B cell (primary cell): ENCODE measurements at regions not wholly inside any gene's neighbourhood (a gene's known extent, or its start where the extent isn't known, plus 50 kb on each side); places are given as distances from the start of the nearest gene placed in this dataset.

ENCODE experiments used
- ATAC-seq: fragments of 200-7000 bp; cut with Tn5 transposase; one replicate; pipeline ENCODE4 v1.10.0; 2021; ENCODE audit warnings: low read depth, mild to moderate bottlenecking, moderate number of reproducible peaks, moderate library complexity
- CTCF ChIA-PET: fragments of 350-600 bp; sonication (Branson Sonifier 250); formaldehyde crosslinking; loops from one replicate; lab custom pipeline; 2021; ENCODE audit warnings: antibody characterized with exemption, inconsistent platforms; lab: Charles Lee
- POLR2A ChIA-PET: fragments of 350-600 bp; sonication (Branson Sonifier 250); formaldehyde crosslinking; loops from one replicate; lab custom pipeline; 2021; ENCODE audit warnings: antibody characterized with exemption; lab: Charles Lee
- DNase-seq: peaks from one replicate; pipeline ENCODE4 v3.0.0; 2013
- H2AFZ ChIP-seq: 2 replicates; pipeline ENCODE4 v1.6.1; 2012; ENCODE audit warnings: mild to moderate bottlenecking, low read depth, low read length; ENCODE audit not compliant: insufficient read depth, poor library complexity, severe bottlenecking
- H3K27ac ChIP-seq, 2 donors: 1 replicate in 1 of 2; 2 replicates in 1 of 2; pipeline ENCODE4 v1.5.1; 2012 to 2013; ENCODE audit warnings: low read length in 2 of 2, mild to moderate bottlenecking in 2 of 2, moderate library complexity in 1 of 2
- H3K27me3 ChIP-seq, 4 experiments: fragments of 200-600 bp in 1 of 4; sonication (generic) in 1 of 4; replicated peaks in 1 of 4; 1 replicate in 2 of 4; 2 replicates in 2 of 4; pipeline versions ENCODE4 v1.6.1 to v1.7.0; 2013 to 2016; ENCODE audit warnings: low read length in 3 of 4, mild to moderate bottlenecking in 2 of 4, mixed read lengths in 1 of 4, moderate library complexity in 1 of 4; ENCODE audit not compliant: insufficient read depth in 4 of 4, control insufficient read depth in 3 of 4; ENCODE audit errors: control extremely low read depth in 1 of 4
- H3K36me3 ChIP-seq, 2 experiments: replicated peaks in 1 of 2; 1 replicate in 1 of 2; 2 replicates in 1 of 2; pipeline versions ENCODE4 v1.6.1 to v1.7.1; 2013; ENCODE audit warnings: low read length in 1 of 2; ENCODE audit not compliant: insufficient read depth in 2 of 2, control insufficient read depth in 1 of 2; ENCODE audit errors: control extremely low read depth in 1 of 2, extremely low read depth in 1 of 2
- H3K4me1 ChIP-seq, 2 donors: fragments of 200-600 bp in 1 of 2; sonication (generic) in 1 of 2; 1 replicate in 1 of 2; 2 replicates in 1 of 2; pipeline versions ENCODE4 v1.5.1 to v1.6.1; 2013 to 2017; ENCODE audit warnings: low read length in 2 of 2; ENCODE audit not compliant: control insufficient read depth in 2 of 2, insufficient read depth in 2 of 2
- H3K4me2 ChIP-seq: replicated peaks from 2 replicates; pipeline ENCODE3; 2012; ENCODE audit warnings: mild to moderate bottlenecking, low read depth, low read length; ENCODE audit not compliant: poor library complexity, severe bottlenecking
- H3K4me3 ChIP-seq, 5 experiments: fragments of 200-600 bp in 1 of 5; sonication (generic) in 1 of 5; 1 replicate in 3 of 5; 2 replicates in 2 of 5; pipeline versions ENCODE4 v1.5.1 to v1.7.0; 2011 to 2016; ENCODE audit warnings: low read length in 4 of 5, mild to moderate bottlenecking in 4 of 5, low read depth in 2 of 5, control low read depth in 1 of 5, moderate library complexity in 1 of 5; ENCODE audit not compliant: insufficient read depth in 1 of 5; ENCODE audit errors: control extremely low read depth in 1 of 5, extremely low read depth in 1 of 5
- H3K79me2 ChIP-seq: fragments of 200-600 bp; sonication (generic); one replicate; pipeline ENCODE4 v1.6.0; 2016; ENCODE audit warnings: low read length; ENCODE audit not compliant: control insufficient read depth, insufficient read depth
- H3K9ac ChIP-seq: fragments of 200-600 bp; sonication (generic); 2 replicates; pipeline ENCODE4 v1.6.1; 2017; ENCODE audit warnings: mild to moderate bottlenecking, low read length, moderate library complexity
- H3K9me3 ChIP-seq, 3 donors: one replicate each; pipeline versions ENCODE4 v1.6.1 to v1.7.1; 2013; ENCODE audit warnings: low read length in 2 of 3; ENCODE audit not compliant: control insufficient read depth in 2 of 3, insufficient read depth in 1 of 3; ENCODE audit errors: control extremely low read depth in 1 of 3
- H4K20me1 ChIP-seq: 2 replicates; pipeline ENCODE4 v1.6.0; 2012; ENCODE audit warnings: mild to moderate bottlenecking, low read length; ENCODE audit not compliant: insufficient read depth, control insufficient read depth, poor library complexity, severe bottlenecking
- H3K27ac Mint-ChIP-seq: one replicate; pipeline ENCODE4 v1.8.0; 2021; ENCODE audit warnings: mixed read lengths
- H3K27me3 Mint-ChIP-seq: one replicate; pipeline ENCODE4 v1.8.0; 2021; ENCODE audit warnings: mixed read lengths
- H3K4me1 Mint-ChIP-seq: one replicate; pipeline ENCODE4 v1.8.0; 2021; ENCODE audit warnings: mixed read lengths
- H3K4me3 Mint-ChIP-seq: one replicate; pipeline ENCODE4 v1.8.0; 2021; ENCODE audit warnings: mixed read lengths
- H3K9me3 Mint-ChIP-seq: one replicate; pipeline ENCODE4 v1.8.0; 2022; ENCODE audit warnings: mixed read lengths; ENCODE audit not compliant: insufficient read depth
- EZH2 ChIP-seq: IDR thresholded peaks from 2 replicates; pipeline ENCODE4 v1.6.1; 2012; ENCODE audit warnings: borderline replicate concordance, low read depth, mild to moderate bottlenecking, moderate library complexity, low read length; ENCODE audit not compliant: insufficient read depth, poor library complexity, severe bottlenecking
- WGBS: methylation state at CpG from one replicate; pipeline ENCODE4 v1.1.5; 2013; ENCODE audit warnings: missing lambda C conversion rate; ENCODE audit not compliant: insufficient coverage; 5-methylcytosine and 5-hydroxymethylcytosine counted together
- intact Hi-C: fragments of 100-400 bp; cut with micrococcal nuclease; formaldehyde crosslinking; loops from one replicate; pipeline ENCODE4 v1.10.0; 2022
- TF ChIP-seq, protein P1 (sequence below): fragments of 200-600 bp; IDR thresholded peaks from one replicate; pipeline ENCODE4 v1.8.0; 2022; ENCODE audit warnings: antibody characterized with exemption, mild to moderate bottlenecking

DNA sequence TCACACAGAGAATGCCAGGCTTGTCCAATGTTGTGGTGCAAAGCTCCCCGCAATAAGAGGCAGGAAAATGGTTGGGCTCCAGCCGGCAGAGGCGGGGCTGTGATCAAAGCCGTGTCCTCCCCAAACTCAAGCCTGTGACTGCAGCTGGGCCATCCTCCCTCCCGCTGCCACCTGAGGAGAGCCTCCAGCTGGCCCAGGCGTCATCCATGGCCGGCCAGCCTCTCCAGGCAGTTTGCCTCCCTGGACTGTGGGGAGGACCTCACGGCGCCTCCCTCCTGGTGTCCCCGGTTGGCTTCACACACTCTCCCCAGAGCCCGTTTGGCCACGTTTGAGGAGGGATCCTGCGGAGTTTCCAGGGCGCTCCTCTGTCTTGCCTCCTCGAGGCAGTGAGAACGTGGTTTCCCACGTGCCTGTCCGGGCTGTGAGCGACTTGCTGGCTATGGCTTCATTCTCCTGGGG lies 134.1 kb downstream of the IRF8 start:
- 77% methylated on average over 19 of the region's 19 CpGs for WGBS
- peaks cover 0 to 23% (median under 1%) of the 10 kb centered on the region in 4 experiments for H3K27me3 ChIP-seq
- peaks cover under 1% of the 10 kb centered on the region for H3K9me3 Mint-ChIP-seq
- H3K4me3 Mint-ChIP-seq = no peak overlapping the region
- intact Hi-C loops = no loop called here
- peaks cover 0 to 14% (median 0%) of the 10 kb centered on the region in 3 donors for H3K9me3 ChIP-seq
- no peaks in the 10 kb centered on the region for H4K20me1 ChIP-seq
- DNase-seq (no peak), ATAC-seq (no peak)
- ChIA-PET POLR2A (no interaction called here), CTCF (no interaction called here)
- peaks cover 51% of the 10 kb centered on the region for H3K27me3 Mint-ChIP-seq
- no peak overlapping the region for H3K27ac Mint-ChIP-seq
- H3K36me3 ChIP-seq = no peaks in the 10 kb centered on the region
- TF ChIP-seq, protein P1, sequence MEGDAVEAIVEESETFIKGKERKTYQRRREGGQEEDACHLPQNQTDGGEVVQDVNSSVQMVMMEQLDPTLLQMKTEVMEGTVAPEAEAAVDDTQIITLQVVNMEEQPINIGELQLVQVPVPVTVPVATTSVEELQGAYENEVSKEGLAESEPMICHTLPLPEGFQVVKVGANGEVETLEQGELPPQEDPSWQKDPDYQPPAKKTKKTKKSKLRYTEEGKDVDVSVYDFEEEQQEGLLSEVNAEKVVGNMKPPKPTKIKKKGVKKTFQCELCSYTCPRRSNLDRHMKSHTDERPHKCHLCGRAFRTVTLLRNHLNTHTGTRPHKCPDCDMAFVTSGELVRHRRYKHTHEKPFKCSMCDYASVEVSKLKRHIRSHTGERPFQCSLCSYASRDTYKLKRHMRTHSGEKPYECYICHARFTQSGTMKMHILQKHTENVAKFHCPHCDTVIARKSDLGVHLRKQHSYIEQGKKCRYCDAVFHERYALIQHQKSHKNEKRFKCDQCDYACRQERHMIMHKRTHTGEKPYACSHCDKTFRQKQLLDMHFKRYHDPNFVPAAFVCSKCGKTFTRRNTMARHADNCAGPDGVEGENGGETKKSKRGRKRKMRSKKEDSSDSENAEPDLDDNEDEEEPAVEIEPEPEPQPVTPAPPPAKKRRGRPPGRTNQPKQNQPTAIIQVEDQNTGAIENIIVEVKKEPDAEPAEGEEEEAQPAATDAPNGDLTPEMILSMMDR = no peak
- H3K79me2 ChIP-seq = no peaks in the 10 kb centered on the region
- no peak overlapping the region for H3K9ac ChIP-seq
- H3K4me3 ChIP-seq = no peak overlapping the region
- H2AFZ ChIP-seq = no peak overlapping the region
- H3K27ac ChIP-seq = no peak overlapping the region
- no peaks in the 10 kb centered on the region for H3K4me1 ChIP-seq
- no peaks in the 10 kb centered on the region for H3K4me1 Mint-ChIP-seq
- no peak overlapping the region for H3K4me2 ChIP-seq

DNA sequence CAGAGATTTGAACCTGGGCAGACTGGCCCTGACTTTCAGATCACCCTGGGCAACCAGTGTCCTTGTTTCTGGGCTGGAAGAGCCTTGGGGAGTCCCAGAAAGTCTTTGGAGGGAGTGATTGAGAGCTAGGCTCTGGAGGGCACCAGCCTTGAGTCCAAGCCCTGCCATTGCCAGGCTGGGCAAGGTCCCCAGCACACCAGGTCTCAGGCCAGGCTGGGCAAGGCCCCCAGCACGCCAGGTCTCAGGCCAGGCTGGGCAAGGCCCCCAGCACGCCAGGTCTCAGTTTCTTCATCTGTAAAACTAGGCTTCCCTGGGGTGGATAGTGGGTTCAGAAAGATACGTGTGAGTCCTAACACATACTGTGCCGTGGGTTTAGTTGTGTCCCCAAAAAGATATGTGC lies 135.0 kb downstream of the IRF8 start:
- Histone ChIP-seq H3K9ac (no peak overlapping the region), H3K27me3 (peaks cover 0 to 30% (median 0%) of the 10 kb centered on the region in 4 experiments), H3K36me3 (no peaks in the 10 kb centered on the region), H4K20me1 (no peaks in the 10 kb centered on the region), H3K4me1 (no peaks in the 10 kb centered on the region), H3K9me3 (peaks cover 0 to 12% (median 0%) of the 10 kb centered on the region in 3 donors), H2AFZ (no peak overlapping the region), H3K4me2 (no peak overlapping the region), H3K79me2 (no peaks in the 10 kb centered on the region), H3K27ac (no peak overlapping the region), H3K4me3 (no peak overlapping the region)
- no peak for ATAC-seq
- ChIA-PET CTCF (interaction anchor here (1.1 kb wide), 1 partner anchor 11 kb away, joined by 3 read pairs; no protein-coding TSS in a partner anchor), POLR2A (no interaction called here)
- Mint-ChIP-seq H3K9me3 (no peaks in the 10 kb centered on the region), H3K4me1 (no peaks in the 10 kb centered on the region), H3K27ac (no peak overlapping the region), H3K27me3 (peaks cover 44% of the 10 kb centered on the region), H3K4me3 (no peak overlapping the region)
- 92% methylated on average over 3 of the region's 4 CpGs for WGBS
- no peak for DNase-seq
- intact Hi-C loops = no loop called here
- no peak for TF ChIP-seq EZH2
- TF ChIP-seq, protein P1 = no peak
